ENCODE measurements at regions not wholly inside any gene's neighbourhood (a gene's known extent, or its start where the extent isn't known, plus 50 kb on each side); places are given as distances from the start of the nearest gene placed in this dataset.

GRCh38 chr6:77403424-77403823 lies 59.9 kb downstream of the HTR1B start:
- ATAC-seq (no peak), DNase-seq (no peak)
- Histone ChIP-seq H3K36me3 (ENCODE audit: control insufficient read depth in 2 of 3, insufficient read depth in 3 of 3, low read length in 3 of 3) (no peaks in the 10 kb centered on the region), H3K27ac (ENCODE audit: low read depth, low read length) (no peak overlapping the region), H3K9me3 (ENCODE audit: control insufficient read depth in 2 of 3, low read length in 3 of 3) (no peaks in the 10 kb centered on the region), H3K4me3 (ENCODE audit: low read length) (no peak overlapping the region), H3K4me1 (ENCODE audit: control insufficient read depth in 2 of 2, insufficient read depth in 2 of 2, low read length in 2 of 2) (no peaks in the 10 kb centered on the region), H3K27me3 (ENCODE audit: control insufficient read depth in 2 of 2, insufficient read depth in 2 of 2, low read length in 2 of 2) (no peaks in the 10 kb centered on the region)
- H3K27me3 Mint-ChIP-seq, result no peaks in the 10 kb centered on the region
- ChIA-PET POLR2A (no interaction called here), CTCF (no interaction called here)
- H3K27ac Mint-ChIP-seq, result no peak overlapping the region
- no peak overlapping the region for H3K4me3 Mint-ChIP-seq
- peaks cover 0 to 17% (median 0%) of the 10 kb centered on the region in 11 donors for H3K9me3 Mint-ChIP-seq
- H3K36me3 Mint-ChIP-seq, result no peaks in the 10 kb centered on the region
- no peaks in the 10 kb centered on the region for H3K4me1 Mint-ChIP-seq
- intact Hi-C loops (cut with micrococcal nuclease), result no loop called here

GRCh38 chr6:77401231-77401630 lies 62.1 kb downstream of the HTR1B start:
- H3K4me3 Mint-ChIP-seq, result no peak overlapping the region
- Histone ChIP-seq H3K4me1 (ENCODE audit: control insufficient read depth in 2 of 2, insufficient read depth in 2 of 2, low read length in 2 of 2) (no peaks in the 10 kb centered on the region), H3K27me3 (ENCODE audit: control insufficient read depth in 2 of 2, insufficient read depth in 2 of 2, low read length in 2 of 2) (no peaks in the 10 kb centered on the region), H3K36me3 (ENCODE audit: control insufficient read depth in 2 of 3, insufficient read depth in 3 of 3, low read length in 3 of 3) (no peaks in the 10 kb centered on the region), H3K9me3 (ENCODE audit: control insufficient read depth in 2 of 3, low read length in 3 of 3) (no peaks in the 10 kb centered on the region), H3K4me3 (ENCODE audit: low read length) (no peak overlapping the region), H3K27ac (ENCODE audit: low read depth, low read length) (no peak overlapping the region)
- H3K36me3 Mint-ChIP-seq, result no peaks in the 10 kb centered on the region
- intact Hi-C loops (cut with micrococcal nuclease), result no loop called here
- CTCF ChIA-PET, result no interaction called here
- POLR2A ChIA-PET, result no interaction called here
- DNase-seq (no peak), ATAC-seq (no peak)
- H3K27ac Mint-ChIP-seq, result no peak overlapping the region
- H3K4me1 Mint-ChIP-seq, result no peaks in the 10 kb centered on the region
- peaks cover 0 to 9% (median 0%) of the 10 kb centered on the region in 11 donors for H3K9me3 Mint-ChIP-seq
- H3K27me3 Mint-ChIP-seq, result no peaks in the 10 kb centered on the region

- H3K27ac Mint-ChIP-seq, result no peak overlapping the region
- Histone ChIP-seq H3K36me3 (ENCODE audit: control insufficient read depth in 2 of 3, insufficient read depth in 3 of 3, low read length in 3 of 3) (no peaks in the 10 kb centered on the region), H3K4me1 (ENCODE audit: control insufficient read depth in 2 of 2, insufficient read depth in 2 of 2, low read length in 2 of 2) (no peaks in the 10 kb centered on the region), H3K27ac (ENCODE audit: low read depth, low read length) (no peak overlapping the region), H3K9me3 (ENCODE audit: control insufficient read depth in 2 of 3, low read length in 3 of 3) (no peaks in the 10 kb centered on the region), H3K27me3 (ENCODE audit: control insufficient read depth in 2 of 2, insufficient read depth in 2 of 2, low read length in 2 of 2) (no peaks in the 10 kb centered on the region), H3K4me3 (ENCODE audit: low read length) (no peak overlapping the region)
- ATAC-seq (no peak), DNase-seq (no peak)
- H3K36me3 Mint-ChIP-seq, result no peaks in the 10 kb centered on the region
- no peak overlapping the region for H3K4me3 Mint-ChIP-seq
- no peaks in the 10 kb centered on the region for H3K27me3 Mint-ChIP-seq
- intact Hi-C loops (cut with micrococcal nuclease), result no loop called here
- ChIA-PET CTCF (no interaction called here), POLR2A (no interaction called here)
- H3K4me1 Mint-ChIP-seq, result no peaks in the 10 kb centered on the region
- H3K9me3 Mint-ChIP-seq, result peaks cover 0 to 5% (median 0%) of the 10 kb centered on the region in 11 donors
These were observed 65.7 kb downstream of the HTR1B start for GRCh38 chr6:77397561-77397960.

GRCh38 chr6:77389402-77389801 lies 73.9 kb downstream of the HTR1B start:
- Mint-ChIP-seq H3K27me3 (no peaks in the 10 kb centered on the region), H3K36me3 (no peaks in the 10 kb centered on the region), H3K4me1 (no peaks in the 10 kb centered on the region), H3K4me3 (no peak overlapping the region), H3K27ac (no peak overlapping the region), H3K9me3 (peaks cover 0 to 35% (median 4%) of the 10 kb centered on the region in 11 donors)
- Histone ChIP-seq H3K36me3 (ENCODE audit: control insufficient read depth in 2 of 3, insufficient read depth in 3 of 3, low read length in 3 of 3) (no peaks in the 10 kb centered on the region), H3K27ac (ENCODE audit: low read depth, low read length) (no peak overlapping the region), H3K27me3 (ENCODE audit: control insufficient read depth in 2 of 2, insufficient read depth in 2 of 2, low read length in 2 of 2) (no peaks in the 10 kb centered on the region), H3K4me3 (ENCODE audit: low read length) (no peak overlapping the region), H3K9me3 (ENCODE audit: control insufficient read depth in 2 of 3, low read length in 3 of 3) (no peaks in the 10 kb centered on the region), H3K4me1 (ENCODE audit: control insufficient read depth in 2 of 2, insufficient read depth in 2 of 2, low read length in 2 of 2) (no peaks in the 10 kb centered on the region)
- no peak for DNase-seq
- CTCF ChIA-PET, result no interaction called here
- POLR2A ChIA-PET, result no interaction called here
- no peak for ATAC-seq
- intact Hi-C loops (cut with micrococcal nuclease), result no loop called here

DNA sequence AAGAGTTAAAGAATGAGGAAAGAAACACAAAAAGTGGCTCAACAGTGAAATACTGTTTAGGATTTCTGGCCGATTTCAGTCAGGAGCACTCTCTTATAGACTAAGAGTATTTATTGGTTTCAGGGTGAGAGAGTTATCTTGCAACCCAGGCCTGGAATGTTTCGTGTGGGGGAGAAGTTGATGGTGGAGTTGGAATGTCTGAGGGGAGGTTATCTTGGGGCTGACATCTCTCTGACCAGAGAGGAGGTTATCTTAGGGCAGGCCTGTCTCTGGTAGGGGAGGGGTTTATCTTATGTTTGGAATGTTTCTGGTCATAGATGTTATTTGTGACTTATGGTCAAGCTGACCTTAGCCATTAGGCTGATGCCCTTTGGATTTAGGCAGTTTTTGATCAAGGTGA lies 80.3 kb downstream of the HTR1B start:
- DNase-seq, result no peak
- H3K27ac ChIP-seq (ENCODE audit: low read depth, low read length), result no peak overlapping the region
- H3K4me1 Mint-ChIP-seq, result no peaks in the 10 kb centered on the region
- no peaks in the 10 kb centered on the region for H3K36me3 Mint-ChIP-seq
- POLR2A ChIA-PET, result no interaction called here
- no peaks in the 10 kb centered on the region for H3K36me3 ChIP-seq (ENCODE audit: control insufficient read depth in 2 of 3, insufficient read depth in 3 of 3, low read length in 3 of 3)
- no peak overlapping the region for H3K27ac Mint-ChIP-seq
- CTCF ChIA-PET, result no interaction called here
- no peak overlapping the region for H3K4me3 ChIP-seq (ENCODE audit: low read length)
- intact Hi-C loops (cut with micrococcal nuclease), result no loop called here
- H3K27me3 Mint-ChIP-seq, result no peaks in the 10 kb centered on the region
- no peaks in the 10 kb centered on the region for H3K4me1 ChIP-seq (ENCODE audit: control insufficient read depth in 2 of 2, insufficient read depth in 2 of 2, low read length in 2 of 2)
- no peak overlapping the region for H3K4me3 Mint-ChIP-seq
- H3K9me3 ChIP-seq (ENCODE audit: control insufficient read depth in 2 of 3, low read length in 3 of 3), result no peaks in the 10 kb centered on the region
- ATAC-seq, result no peak
- peaks cover 0 to 39% (median 5%) of the 10 kb centered on the region in 11 donors for H3K9me3 Mint-ChIP-seq
- no peaks in the 10 kb centered on the region for H3K27me3 ChIP-seq (ENCODE audit: control insufficient read depth in 2 of 2, insufficient read depth in 2 of 2, low read length in 2 of 2)

- Mint-ChIP-seq H3K27me3 (peaks cover 0 to 2% (median 0%) of the 10 kb centered on the region in 5 donors), H3K27ac (no peak overlapping the region), H3K9me3 (peaks cover 2 to 22% (median 7%) of the 10 kb centered on the region in 11 donors), H3K36me3 (no peaks in the 10 kb centered on the region), H3K4me3 (no peak overlapping the region), H3K4me1 (peaks cover 0 to 1% (median 0%) of the 10 kb centered on the region in 7 donors)
- ATAC-seq, result no peak
- ChIA-PET CTCF (interaction anchor here (0.6 kb wide), 1 partner anchor 1218 kb away, joined by 3 read pairs; no protein-coding TSS in a partner anchor), POLR2A (no interaction called here)
- H3K4me1 ChIP-seq (ENCODE audit: control insufficient read depth in 2 of 2, insufficient read depth in 2 of 2, low read length in 2 of 2), result no peaks in the 10 kb centered on the region
- no peaks in the 10 kb centered on the region for H3K9me3 ChIP-seq (ENCODE audit: control insufficient read depth in 2 of 3, low read length in 3 of 3)
- H3K4me3 ChIP-seq (ENCODE audit: low read length), result no peak overlapping the region
- no peaks in the 10 kb centered on the region for H3K27me3 ChIP-seq (ENCODE audit: control insufficient read depth in 2 of 2, insufficient read depth in 2 of 2, low read length in 2 of 2)
- no peak for DNase-seq
- intact Hi-C loops (cut with micrococcal nuclease), result no loop called here
- H3K27ac ChIP-seq (ENCODE audit: low read depth, low read length), result no peak overlapping the region
- no peaks in the 10 kb centered on the region for H3K36me3 ChIP-seq (ENCODE audit: control insufficient read depth in 2 of 3, insufficient read depth in 3 of 3, low read length in 3 of 3)
These were observed 89.3 kb downstream of the HTR1B start for GRCh38 chr6:77373955-77374354.

DNA sequence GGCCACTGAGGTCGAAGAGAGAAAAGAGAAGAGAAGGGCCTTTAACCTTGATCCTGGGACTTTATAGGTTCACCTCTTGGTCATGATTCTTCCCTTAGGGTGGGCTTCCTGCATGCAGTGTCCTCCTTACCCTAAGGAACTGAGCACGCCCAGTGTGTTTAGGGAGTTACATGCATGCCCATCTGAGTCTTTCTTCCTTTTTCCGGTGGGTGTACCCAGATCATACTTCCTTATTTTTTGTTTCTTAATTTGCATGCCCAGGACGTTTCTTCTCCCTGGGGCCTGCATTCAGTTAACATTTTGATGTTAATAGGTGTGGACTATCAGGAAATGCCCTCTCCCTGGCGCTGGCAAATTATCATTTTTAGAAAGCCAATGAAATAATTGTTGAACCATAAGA lies 91.5 kb downstream of the HTR1B start:
- H3K4me3 ChIP-seq (ENCODE audit: low read length), result no peak overlapping the region
- DNase-seq (no peak), ATAC-seq (no peak)
- no peaks in the 10 kb centered on the region for H3K27me3 ChIP-seq (ENCODE audit: control insufficient read depth in 2 of 2, insufficient read depth in 2 of 2, low read length in 2 of 2)
- Mint-ChIP-seq H3K27me3 (peaks cover 0 to 4% (median 0%) of the 10 kb centered on the region in 5 donors), H3K4me3 (no peak overlapping the region), H3K27ac (no peak overlapping the region), H3K36me3 (no peaks in the 10 kb centered on the region), H3K4me1 (peaks cover 0 to 1% (median 0%) of the 10 kb centered on the region in 7 donors), H3K9me3 (peaks cover under 1 to 15% (median 5%) of the 10 kb centered on the region in 11 donors)
- intact Hi-C loops (cut with micrococcal nuclease), result no loop called here
- ChIA-PET POLR2A (no interaction called here), CTCF (no interaction called here)
- H3K27ac ChIP-seq (ENCODE audit: low read depth, low read length), result no peak overlapping the region
- no peaks in the 10 kb centered on the region for H3K9me3 ChIP-seq (ENCODE audit: control insufficient read depth in 2 of 3, low read length in 3 of 3)
- H3K4me1 ChIP-seq (ENCODE audit: control insufficient read depth in 2 of 2, insufficient read depth in 2 of 2, low read length in 2 of 2), result no peaks in the 10 kb centered on the region
- no peaks in the 10 kb centered on the region for H3K36me3 ChIP-seq (ENCODE audit: control insufficient read depth in 2 of 3, insufficient read depth in 3 of 3, low read length in 3 of 3)
